GM12872 (cell line): ENCODE measurements at regions not wholly inside any gene's neighbourhood (a gene's known extent, or its start where the extent isn't known, plus 50 kb on each side); places are given as distances from the start of the nearest gene placed in this dataset.

Experiments used
- TF ChIP-seq, protein P1 (sequence below): IDR thresholded peaks from 3 replicates; pipeline ENCODE4 v1.5.1; 2011; ENCODE audit warnings: low read depth, mild to moderate bottlenecking, low read length, moderate library complexity; ENCODE audit not compliant: insufficient read depth

DNA sequence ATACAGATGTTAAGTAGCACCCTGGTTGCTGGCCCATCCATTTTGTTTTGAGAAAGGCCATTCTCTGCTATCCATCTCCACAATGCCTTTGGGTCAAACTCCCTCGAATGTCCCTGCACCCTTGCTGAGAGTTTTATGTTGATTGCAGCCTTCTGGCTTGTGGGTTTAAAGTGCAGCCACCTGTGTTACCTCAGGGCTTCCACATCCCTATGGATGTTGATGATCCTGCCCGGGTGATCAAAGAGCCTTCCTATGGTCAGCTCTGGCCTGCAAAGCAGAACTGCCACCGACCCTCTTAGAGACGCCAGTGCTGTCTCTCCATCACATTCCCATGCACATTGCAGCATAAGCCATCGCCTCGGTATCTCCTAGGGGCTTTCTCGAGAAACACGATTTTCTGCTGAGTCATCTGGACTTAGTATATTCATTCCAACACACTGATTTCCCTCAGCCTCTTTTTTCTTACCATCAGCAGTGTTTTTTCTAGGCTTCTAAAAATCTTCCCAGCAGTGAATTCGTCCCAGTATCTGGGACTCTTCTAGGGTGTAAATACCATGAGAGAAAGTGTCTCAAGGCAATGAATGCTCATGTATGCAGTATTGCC, 585.7 kb upstream of the TMEM132C start:
- TF ChIP-seq, protein P1, sequence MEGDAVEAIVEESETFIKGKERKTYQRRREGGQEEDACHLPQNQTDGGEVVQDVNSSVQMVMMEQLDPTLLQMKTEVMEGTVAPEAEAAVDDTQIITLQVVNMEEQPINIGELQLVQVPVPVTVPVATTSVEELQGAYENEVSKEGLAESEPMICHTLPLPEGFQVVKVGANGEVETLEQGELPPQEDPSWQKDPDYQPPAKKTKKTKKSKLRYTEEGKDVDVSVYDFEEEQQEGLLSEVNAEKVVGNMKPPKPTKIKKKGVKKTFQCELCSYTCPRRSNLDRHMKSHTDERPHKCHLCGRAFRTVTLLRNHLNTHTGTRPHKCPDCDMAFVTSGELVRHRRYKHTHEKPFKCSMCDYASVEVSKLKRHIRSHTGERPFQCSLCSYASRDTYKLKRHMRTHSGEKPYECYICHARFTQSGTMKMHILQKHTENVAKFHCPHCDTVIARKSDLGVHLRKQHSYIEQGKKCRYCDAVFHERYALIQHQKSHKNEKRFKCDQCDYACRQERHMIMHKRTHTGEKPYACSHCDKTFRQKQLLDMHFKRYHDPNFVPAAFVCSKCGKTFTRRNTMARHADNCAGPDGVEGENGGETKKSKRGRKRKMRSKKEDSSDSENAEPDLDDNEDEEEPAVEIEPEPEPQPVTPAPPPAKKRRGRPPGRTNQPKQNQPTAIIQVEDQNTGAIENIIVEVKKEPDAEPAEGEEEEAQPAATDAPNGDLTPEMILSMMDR, result no peak

DNA sequence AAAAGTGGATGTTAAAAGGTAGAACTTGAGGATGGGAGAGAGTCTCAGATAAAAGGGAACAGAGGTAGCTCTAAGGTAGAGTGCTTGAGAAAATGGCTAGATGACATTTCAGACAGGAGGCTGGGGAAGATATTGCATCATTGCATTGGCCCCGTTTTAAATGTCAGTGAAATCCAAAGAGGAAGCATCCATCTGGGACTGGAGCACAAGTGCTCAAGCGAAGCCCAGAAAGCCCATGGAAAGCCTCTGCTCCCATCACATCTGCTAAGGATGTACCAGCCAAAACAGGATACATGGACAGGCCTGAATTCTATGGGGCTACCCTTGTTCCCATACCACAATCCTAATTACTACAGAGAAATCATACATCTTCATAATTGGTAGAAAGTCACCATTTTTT, 581.5 kb upstream of the TMEM132C start:
- TF ChIP-seq, protein P1, result no peak

DNA sequence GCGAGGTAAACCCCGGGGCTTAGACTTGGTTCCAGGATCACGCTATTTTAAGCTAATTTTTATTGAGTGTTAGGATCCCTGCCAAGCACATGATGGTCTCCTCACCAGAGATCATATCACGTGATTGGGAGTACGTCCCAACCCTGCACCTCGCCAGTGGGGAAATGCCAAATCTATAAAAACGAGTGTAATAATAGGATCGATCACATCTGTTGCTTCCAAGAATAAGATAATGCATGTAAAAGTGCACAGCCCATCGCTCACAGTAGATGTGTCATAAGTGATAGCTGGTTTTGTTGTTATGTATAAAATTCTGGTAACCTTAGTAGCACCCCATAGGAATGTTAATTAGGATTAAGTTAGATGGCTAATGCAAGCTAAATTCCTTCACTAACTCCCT, 581.0 kb upstream of the TMEM132C start:
- TF ChIP-seq, protein P1, result no peak

DNA sequence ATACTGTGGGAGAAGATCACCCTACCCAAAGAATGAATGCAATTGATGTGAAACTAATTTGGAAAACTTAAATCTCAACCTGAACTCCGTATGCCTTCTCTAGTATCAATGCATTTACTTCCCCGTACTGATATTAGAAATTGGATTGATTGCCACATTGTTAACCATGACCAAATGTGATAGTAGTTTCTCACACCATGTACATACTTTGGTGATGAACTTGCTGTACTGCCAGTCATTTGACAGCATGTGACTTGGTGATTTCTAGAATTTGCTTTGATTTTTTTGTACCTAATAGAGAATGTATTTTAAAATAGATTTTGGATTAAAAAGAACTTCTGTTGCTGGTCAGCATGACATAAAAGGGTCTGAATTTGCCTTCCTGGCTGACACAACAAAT, 579.8 kb upstream of the TMEM132C start:
- TF ChIP-seq, protein P1, result no peak

DNA sequence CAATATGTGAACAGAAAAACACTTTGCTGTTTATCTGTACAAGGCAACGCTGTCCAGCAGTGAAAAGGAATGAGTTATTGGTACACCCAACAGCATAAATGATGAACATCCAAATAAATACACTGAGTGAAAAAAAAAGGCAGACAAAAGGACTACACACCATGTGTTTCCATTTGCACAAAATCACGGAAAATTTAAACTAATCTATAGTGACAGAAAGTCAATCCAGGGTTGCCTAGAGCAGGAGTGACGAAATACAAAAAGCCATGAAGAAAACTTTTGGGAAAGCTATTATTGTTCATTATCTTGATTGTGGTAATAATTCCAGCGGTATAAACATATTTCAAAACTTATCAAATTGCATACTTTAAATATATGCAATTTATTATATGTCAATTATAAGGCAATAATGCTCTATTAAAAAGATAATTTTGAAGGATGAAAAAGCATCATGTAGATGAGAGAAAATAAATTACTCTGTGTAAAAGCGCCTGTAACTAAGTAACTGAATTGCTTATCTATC, 578.0 kb upstream of the TMEM132C start:
- TF ChIP-seq, protein P1, result no peak

DNA sequence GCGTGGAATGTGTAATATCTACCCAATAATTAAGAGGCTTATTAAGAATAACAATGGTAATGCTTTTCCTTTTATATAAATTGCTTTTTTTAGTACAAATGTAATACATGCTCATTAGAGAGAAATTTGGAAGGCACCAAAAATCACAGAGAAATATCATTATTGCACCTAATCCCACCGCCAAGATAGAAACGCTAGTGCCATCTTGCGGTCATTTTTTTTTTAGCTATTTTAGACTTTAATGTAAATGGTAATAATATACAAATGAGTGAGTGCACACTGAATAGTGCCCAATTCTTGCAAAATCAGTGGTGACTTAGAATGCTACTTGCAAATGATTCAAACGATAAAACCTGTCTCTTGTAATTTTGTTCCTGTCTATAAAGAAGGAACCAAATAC, 576.8 kb upstream of the TMEM132C start:
- TF ChIP-seq, protein P1, result 0 out of 3 replicates have a peak, but pooled peaks have one; percentile 4

DNA sequence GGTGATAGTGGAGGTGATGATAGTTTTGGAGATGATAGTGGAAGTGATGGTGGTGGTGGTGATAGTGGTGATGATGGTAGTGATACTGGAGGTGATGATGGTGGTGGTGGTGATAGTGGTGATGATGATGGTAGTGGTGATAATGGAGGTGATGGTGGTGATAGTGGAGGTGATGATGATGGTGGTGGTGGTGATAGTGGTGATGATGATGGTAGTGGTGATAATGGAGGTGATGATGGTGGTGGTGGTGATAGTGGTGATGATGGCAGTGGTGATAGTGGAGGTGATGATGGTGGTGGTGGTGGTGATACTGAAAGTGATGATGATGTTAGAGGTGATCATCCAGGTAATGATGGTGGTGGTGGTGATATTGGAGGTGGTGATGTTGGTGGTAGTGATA, 570.0 kb upstream of the TMEM132C start:
- TF ChIP-seq, protein P1, result no peak

DNA sequence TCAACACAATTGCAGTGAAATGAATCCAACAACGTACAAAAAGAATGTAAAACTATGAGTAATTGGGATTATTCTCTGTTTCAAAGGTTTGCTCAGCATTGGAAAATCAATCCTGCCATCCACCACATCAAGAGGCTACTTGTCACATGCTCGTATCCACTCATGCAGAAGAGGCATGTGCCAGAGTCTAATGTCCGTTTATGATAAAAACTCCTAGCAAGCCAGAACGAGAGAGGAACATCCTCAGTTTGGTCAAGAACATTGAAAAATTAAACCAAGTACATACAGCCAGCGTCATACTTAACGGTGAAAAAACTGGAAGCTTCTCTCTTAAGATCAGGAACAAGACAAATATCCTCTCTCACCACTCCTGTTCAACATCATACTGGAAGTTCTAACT, 563.9 kb upstream of the TMEM132C start:
- TF ChIP-seq, protein P1, result no peak
